ENCODE measurements at regions not wholly inside any gene's neighbourhood (a gene's known extent, or its start where the extent isn't known, plus 50 kb on each side); places are given as distances from the start of the nearest gene placed in this dataset.

DNA sequence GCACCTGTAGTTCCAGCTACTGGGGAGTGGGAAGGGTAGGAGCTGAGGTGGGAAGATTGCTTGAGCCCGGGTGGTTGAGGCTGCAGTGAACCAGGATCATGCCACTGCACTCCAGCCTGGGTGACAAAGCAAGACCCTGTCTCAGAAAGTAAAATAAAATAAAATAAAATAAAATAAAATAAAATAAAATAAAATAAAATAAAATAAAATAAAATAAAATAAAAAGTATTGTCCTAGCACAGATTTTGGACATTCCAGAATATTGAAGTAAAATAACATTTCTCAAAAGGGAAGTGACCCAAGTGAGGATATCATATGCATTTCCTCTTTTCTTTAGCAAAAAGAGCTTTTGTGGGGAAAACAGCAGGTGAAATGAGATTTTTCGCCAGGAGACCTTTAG lies 83.5 kb downstream of the TMEM174 start:
- no peak for DNase-seq

DNA sequence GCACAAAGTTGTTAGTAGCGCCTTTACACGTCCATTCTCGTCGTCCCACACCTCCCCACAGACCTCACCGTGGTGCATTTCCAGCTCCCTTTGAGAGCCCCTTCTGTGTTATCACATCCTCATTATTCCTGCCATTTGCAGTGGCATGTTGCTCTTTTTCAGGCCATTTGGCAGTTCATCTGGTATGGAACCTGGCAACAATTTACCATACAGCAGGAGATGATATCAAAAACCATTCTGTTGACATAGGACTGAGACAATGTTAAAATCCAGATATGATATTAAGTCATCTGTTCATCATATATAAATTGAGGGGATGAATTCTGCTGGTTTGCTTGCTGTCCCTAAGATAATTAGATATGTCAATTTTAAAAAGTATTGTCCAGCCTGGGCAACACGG lies 83.0 kb downstream of the TMEM174 start:
- DNase-seq: peak; percentile 14

DNA sequence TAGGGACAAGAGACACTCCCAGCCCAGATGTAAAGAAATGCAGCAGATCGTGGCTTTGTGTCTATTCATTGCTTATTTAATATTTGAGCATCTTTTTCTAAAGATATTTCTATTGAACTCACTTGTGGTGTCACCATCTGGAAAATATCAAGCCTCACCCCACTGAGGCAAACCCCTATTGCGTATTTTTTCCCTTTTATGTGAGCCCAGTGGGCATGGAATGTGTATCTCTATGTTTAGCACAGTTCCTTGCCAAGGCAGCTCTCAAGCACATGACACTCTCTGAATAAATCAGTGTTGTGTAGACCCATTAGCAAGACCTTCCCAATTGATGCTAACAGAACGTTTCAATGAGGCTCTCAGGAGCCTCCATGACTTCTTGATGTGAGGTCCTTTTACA lies 81.6 kb downstream of the TMEM174 start:
- DNase-seq: no peak

DNA sequence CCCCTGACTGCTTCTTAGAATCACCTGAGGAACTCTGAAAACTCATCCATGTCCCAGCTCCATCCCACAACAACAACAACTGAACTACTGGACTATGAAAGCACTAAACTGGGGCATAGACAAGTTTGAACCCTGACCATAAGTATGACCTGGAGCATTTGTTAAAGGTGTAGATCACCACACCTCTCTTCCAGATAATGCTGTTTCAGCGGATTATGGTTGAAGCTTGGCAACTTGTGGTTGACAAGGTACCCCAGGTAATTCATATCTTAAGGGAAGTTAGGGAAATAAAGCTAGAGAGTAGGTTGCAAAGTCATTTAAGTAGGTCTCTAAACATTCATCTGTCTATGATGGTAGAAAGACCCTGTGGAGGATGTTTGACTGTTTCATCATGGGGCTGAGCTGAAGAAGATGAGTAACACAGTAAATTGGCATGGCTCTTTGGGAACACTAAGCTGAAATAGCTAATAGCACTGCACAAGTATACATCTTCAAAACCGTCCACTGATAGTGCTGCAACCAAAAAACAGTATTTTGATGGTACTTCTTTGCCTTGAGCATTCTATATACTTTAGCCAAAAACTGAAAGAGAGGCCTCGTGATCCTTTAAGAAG lies 80.2 kb downstream of the TMEM174 start:
- no peak for DNase-seq

DNA sequence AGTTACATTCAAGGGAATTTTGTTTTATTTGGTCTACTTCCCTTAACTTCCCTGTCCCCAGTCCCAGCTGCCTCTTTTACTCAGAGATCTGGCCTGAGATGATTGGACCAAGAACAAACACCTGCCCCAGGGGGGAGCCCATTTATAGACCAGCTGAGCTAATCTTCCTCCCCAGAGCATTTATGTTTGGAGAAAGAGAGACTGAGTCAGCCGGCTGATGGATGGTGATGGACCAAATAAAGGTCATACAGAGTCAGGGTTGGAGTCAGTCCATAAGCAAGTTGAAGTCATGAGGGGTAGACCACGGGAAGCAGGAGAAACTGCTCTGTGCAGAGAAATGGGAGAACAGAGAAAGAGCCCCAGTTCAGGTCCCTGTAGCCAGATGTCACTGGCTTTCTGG lies 77.7 kb downstream of the TMEM174 start:
- DNase-seq: peak; percentile 56

DNA sequence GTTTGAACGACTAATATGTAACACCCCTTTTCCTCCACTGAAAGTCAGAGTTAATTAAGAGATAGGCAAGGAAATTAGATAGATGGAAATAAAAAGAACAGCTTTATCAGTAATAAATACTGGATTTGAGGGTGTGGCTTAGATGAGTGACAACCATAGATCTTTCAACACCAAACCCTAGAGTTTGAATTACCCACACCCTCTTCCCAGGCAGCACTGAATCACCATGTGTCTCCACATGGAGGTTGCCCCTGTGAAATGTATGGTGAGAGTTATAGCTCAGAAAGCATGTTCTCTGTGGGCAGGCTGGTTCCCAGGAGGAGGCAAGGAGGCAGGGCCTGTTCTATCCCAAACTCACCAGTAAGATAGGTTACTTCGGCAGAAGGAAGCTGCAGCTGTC lies 69.7 kb downstream of the TMEM174 start:
- no peak for DNase-seq

DNA sequence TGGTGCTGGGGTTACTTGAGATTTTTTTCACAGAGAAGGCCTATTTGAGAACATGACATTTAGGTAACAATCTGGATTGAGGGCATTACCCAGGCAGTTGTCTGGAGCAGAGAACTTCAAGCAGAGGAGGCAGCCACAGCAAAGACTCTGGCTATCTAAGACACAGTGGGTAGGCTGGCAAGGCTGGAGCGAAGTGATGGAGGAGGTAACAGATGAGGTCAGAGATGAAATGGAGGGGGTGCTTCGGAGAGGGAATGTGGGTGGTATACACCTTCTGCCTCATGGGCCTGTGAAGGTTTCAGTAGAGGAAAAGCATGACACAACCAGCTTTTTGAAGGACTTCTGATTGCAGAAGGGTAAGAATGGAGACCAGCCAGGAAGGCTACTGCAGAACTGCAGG lies 65.9 kb downstream of the TMEM174 start:
- no peak for DNase-seq

DNA sequence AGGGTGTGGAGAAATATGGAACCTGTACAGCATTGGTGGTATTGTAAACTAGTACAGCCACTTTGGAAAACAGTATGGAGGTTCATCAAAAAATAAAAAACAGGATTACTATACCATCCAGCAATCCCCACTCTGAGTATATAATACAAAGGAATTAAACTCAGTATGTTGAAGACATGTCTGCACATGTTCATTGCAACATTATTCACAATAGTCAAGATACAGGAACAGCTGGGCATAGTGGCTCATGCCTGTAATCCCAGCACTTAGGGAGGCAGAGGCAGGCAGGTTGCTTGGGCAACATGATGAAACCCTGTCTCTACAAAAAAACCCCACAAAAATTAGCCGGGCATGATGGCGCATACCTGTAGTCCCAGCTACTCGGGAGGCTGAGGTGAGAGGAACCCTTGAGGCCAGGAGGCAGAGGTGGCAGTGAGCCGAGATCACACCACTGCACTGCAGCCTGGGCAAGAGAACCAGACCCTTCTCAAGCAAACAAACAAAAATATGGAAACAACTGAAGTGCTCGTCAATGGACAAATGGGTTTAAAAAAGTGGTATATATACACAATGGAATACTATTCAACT lies 63.6 kb downstream of the TMEM174 start:
- DNase-seq: no peak

DNA sequence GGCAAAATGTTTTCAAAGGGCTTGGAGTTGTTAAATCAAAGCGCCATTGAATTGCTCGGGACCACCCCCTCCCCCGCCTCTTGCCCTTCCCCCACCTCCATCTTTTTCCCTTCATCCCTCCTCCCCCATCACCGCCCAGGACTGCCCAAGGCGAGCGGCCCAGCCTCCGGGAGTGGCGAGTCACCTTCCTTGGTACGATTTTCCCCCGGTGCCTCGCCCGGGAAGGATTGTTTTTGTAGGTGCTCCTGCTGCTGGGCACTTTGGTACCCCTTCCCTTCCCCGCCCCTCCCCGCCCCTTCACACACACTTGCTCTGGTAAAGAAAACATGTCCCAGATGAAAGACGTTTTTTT lies 61.2 kb downstream of the TMEM174 start:
- DNase-seq: no peak

DNA sequence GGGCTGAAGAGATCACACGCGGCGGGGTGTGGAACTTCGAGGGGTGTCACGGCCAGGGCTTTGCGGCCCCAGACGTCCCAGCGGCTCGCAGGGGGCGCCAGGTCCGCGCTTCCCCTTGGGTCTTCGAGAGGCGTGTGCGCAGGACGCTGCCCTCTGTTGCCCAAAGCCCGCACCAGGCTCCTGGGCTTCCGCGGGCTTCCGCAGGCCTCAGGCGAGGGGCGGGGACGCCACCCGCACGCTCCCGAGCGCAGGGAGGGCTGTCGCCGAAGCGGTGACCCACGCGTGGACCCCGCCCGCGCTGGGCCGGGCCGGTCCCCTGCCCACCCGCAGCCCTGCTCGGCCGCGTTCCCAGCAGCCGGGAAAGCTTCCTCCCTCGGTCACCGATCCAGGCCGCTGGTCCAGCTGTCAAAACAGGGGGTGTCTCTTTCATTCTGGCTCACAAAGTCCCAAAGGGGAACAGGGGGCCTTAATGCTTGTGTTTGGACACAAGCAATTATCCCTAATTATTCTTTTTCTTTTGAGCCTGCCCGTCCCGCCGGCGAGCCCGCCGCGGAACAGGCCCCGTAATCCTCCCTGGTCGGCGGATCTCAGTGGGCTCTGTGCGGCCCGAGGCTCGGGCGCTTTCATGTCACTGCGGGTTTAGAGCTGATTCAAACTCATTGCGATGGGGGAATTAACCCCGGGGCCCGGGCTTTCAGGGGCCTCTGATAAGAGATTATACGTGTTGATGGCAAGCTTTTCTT lies 60.6 kb downstream of the TMEM174 start:
- no peak for DNase-seq

DNA sequence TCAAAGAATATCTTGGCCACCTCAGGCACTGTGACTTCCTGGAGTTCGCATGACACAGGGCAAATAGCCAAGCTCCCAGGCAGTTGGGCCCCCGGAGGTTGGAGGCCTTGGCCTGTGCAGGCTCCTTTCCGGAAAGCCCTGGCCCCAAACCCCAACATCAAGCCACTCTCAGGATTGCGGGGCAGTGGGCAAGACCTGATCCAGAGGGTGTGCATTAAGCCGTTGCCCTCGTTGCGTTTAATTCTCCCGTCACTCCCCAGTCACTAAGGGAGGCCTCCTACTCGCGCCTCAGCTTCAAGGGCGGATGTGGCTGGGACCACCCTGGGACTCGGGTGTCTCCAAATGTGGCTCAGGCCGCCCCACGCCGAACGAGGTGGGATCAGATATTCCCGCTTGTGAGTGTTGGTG lies 60.1 kb downstream of the TMEM174 start:
- no peak for DNase-seq

DNA sequence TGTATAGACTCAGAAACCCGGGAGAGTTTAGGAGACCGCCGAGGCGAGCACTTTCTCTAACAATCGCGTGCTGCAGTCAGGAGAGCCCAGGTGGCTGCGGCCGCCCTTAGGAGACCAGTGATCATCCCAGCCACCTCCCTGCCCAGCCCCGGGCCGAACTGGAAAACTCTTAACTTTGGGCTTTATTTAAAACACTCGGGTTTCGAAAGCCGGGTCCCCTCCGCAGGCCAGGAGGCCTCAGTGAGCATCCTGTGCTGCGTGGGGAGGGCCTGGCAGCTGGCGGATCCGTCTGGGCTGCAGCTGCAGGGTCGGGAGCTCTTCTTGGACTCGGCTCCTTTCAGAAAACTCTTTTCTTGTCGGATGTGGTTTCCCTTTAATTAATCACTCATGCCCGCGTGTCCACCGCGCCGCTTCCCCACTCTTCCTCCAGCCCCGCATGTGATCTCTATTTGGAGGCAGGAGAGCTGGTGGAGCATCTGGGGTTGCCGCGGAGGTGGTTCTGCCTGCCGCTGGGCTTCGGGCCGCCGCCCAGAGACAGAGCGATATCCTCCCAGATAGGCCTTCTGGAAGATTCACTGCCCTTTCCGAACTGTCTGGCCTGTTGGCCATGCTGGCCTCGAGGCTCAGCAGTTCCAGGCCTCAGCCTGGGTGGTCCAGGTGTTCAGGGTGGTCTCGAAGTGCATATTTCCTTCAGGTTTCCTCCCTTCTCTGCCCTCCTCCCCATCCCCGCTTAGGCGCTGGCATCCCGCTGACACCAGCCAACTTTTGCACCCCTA lies 59.5 kb downstream of the TMEM174 start:
- no peak for DNase-seq

DNA sequence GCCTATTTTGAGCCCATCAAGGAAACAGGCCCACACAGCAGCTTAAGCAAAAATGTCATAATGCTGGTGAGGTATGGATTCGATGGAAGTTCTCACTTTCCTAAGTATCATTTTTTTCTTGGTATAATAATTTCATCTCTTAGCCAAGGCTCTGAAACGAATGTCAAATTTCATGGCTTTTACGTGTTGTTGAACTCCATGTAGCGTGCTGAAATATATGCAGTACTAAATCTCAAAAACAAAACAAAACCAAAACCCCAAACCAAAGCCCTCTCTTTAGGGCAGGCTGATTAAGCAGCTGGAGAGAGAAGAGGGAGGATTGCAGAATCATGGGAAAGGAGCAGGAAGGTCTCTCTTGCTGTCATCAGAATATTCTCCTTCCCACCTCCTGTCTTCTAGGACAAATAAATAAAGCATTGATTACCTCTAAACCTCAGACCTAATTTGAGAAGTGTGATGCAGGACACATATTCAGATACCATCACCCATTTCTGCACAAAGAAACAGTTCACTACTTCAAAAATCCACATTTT lies 58.3 kb downstream of the TMEM174 start:
- no peak for DNase-seq

DNA sequence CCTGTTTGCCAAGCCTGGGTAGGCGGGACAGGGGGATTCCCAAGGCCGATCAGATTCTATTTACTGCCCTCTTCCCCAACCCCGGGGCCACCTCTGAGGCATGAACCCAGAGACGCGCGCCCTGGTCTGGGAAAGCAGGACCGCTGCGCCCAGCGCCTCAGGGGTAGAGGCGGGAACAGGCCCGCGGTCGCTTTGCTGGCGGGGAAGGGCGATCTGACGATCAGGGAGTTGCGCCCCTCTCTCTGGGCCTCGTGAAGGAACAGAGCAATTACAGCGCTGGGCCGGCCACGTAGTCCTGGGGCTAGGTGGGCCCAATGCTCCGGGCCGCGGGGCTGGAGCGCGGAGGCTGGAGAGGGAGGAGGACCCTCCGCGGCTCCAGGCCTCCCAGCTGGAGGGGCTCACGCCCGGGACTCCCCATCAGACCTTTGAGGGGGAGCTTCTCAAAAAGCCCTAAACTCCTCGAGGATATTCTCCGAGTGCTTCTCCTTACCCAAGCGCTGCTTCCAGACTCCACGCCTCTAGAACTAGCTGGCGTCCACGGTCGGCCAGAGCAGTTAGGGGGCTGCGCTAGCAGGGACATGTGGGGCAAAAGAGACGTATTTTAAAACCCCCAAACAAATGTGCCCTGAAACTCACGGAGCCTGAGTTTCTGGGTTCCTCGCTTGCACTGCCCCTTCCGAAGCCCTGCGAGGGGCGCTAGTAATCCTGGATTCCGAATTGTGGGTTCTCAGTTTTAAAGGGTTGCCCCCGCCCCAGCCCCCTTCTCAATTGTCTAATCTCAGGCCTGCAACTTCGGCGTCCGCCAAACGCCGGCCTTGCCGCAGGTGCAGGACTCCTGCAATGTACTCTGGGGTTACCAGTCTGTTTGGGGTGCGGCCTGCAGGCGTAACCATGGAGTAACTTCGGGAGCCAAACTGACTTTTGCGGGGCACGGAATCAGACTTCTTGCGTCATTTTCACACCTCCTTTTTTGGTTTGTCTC lies 57.6 kb downstream of the TMEM174 start:
- DNase-seq: no peak

DNA sequence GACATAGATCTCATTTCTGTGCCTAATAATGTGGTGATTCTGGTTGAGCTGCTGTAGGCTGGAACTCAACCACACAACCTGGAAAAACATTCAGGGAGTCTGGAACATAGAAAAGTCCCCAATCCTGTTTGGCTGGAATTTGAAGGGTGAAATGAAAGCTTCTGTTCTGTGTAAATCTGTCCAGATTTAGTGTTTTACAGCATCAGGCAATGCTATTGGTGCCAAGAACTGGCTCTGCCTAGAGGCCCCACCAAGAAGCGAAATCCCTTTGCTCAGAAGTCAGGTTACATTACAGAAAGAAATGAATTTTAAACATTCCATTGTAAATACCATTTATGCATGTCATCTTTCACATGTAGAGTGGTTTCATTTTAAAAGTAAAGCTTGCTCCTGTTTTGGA lies 56.3 kb downstream of the TMEM174 start:
- no peak for DNase-seq

DNA sequence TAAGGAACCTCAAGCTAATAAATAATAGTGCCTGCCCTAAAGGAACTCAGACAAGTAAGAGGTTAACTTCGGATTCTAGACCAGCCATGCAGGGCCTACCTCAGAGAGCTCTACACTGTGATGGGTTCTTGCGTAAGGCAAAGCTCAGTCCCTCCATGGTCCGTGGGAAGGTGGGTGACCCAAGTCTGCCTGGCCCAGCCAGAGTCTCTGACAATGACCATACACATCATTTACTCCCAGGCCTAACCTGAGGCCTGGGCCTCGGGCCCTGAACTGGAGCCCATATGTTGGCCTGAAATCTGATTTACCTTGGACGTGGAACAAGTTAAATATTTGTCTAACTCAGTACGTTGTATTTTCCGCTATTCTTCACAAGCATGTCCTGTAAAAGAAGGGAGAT lies 55.1 kb downstream of the TMEM174 start:
- DNase-seq: no peak
